Activated naive CD4-positive, alpha-beta T cell treated with anti-CD3 and anti-CD28 coated beads, Interleukin-2, amount 10 ng/mL, durations not matched to agents 7 days and 5 days (primary cell): ENCODE measurements at regions not wholly inside any gene's neighbourhood (a gene's known extent, or its start where the extent isn't known, plus 50 kb on each side); places are given as distances from the start of the nearest gene placed in this dataset.

Source experiments
- CTCF ChIA-PET: fragments of 350-600 bp; sonication (Branson Sonifier 250); formaldehyde crosslinking; loops from one replicate; lab custom pipeline; 2021; ENCODE audit warnings: antibody characterized with exemption; lab: Charles Lee
- DNase-seq: peaks from one replicate; pipeline ENCODE4 v3.0.0-alpha.2; 2020
- H3K27ac Mint-ChIP-seq: one replicate; pipeline ENCODE4 v1.8.0; 2021; ENCODE audit warnings: mild to moderate bottlenecking, moderate library complexity, mixed read lengths
- H3K27me3 Mint-ChIP-seq: one replicate; pipeline ENCODE4 v1.8.0; 2021; ENCODE audit warnings: mild to moderate bottlenecking, mixed read lengths
- H3K36me3 Mint-ChIP-seq: one replicate; pipeline ENCODE4 v1.8.0; 2021; ENCODE audit warnings: mixed read lengths
- H3K4me1 Mint-ChIP-seq: one replicate; pipeline ENCODE4 v1.8.0; 2021; ENCODE audit warnings: mixed read lengths
- H3K4me3 Mint-ChIP-seq: one replicate; pipeline ENCODE4 v1.8.0; 2021; ENCODE audit warnings: mild to moderate bottlenecking, moderate library complexity, mixed read lengths
- H3K9me3 Mint-ChIP-seq: one replicate; pipeline ENCODE4 v1.8.0; 2021; ENCODE audit warnings: mixed read lengths

DNA sequence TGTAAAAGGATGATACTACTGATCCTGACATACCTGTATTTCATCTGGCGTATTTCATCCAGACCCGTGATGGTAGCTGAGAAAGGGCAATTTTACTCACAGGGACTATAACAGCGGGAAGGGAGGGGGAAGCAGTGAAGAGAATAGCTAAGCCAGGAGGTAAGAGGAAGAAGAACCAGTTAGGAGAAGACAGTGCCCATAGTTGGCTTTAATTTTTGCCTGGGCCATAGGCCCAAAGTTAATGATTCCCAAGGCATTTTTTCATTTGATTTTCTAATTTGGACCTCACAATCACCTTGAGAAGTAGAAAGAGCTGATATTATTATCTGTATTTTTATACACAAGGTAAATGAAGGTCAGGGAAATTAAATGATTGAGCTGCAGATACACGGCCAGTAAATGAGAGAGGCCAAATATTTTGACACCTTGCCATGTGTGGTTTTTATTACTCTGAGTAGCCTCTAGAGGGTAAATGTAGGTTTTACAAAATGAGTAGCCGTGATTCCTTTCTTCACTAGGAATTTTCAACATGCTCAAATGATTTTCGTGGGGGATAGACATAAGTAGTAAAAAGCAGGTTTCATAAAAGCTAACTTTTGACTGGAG lies 382.2 kb downstream of the FUT8 start:
- H3K4me1 Mint-ChIP-seq: no peaks in the 10 kb centered on the region
- no peak overlapping the region for H3K27ac Mint-ChIP-seq
- DNase-seq: no peak
- peaks cover 21% of the 10 kb centered on the region for H3K27me3 Mint-ChIP-seq
- no peaks in the 10 kb centered on the region for H3K9me3 Mint-ChIP-seq
- no peak overlapping the region for H3K4me3 Mint-ChIP-seq
- CTCF ChIA-PET: interaction anchor here (1.0 to 1.7 kb wide), 2 partner anchors 8 to 10 kb away, joined by 3 read pairs; no protein-coding TSS in a partner anchor
- no peaks in the 10 kb centered on the region for H3K36me3 Mint-ChIP-seq

DNA sequence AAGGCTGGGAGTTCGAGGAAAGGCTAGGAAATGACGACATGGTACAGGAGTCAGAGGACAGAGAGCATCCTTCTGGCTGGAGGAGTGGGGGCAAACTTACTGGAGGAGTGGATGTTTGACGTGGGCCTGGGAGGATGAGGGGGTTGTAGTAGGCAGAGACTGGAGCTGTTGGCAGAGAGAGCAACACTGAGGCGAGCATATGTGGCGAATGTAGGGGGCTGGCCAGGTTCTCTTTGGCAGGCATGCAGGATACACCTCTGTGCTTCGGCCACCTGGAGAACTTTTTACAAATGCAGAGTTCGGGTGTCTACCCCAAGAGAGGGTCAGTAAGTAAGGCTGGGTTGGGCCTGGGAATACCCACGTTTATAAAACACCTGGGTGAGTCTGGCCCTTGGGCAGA lies 385.7 kb downstream of the FUT8 start:
- H3K27me3 Mint-ChIP-seq: peaks cover 21% of the 10 kb centered on the region
- H3K27ac Mint-ChIP-seq: no peak overlapping the region
- H3K36me3 Mint-ChIP-seq: no peaks in the 10 kb centered on the region
- no peak for DNase-seq
- H3K4me1 Mint-ChIP-seq: no peaks in the 10 kb centered on the region
- no peak overlapping the region for H3K4me3 Mint-ChIP-seq
- CTCF ChIA-PET: interaction anchor here (1.4 kb wide), 1 partner anchor 26 kb away, joined by 4 read pairs; no protein-coding TSS in a partner anchor
- no peaks in the 10 kb centered on the region for H3K9me3 Mint-ChIP-seq

DNA sequence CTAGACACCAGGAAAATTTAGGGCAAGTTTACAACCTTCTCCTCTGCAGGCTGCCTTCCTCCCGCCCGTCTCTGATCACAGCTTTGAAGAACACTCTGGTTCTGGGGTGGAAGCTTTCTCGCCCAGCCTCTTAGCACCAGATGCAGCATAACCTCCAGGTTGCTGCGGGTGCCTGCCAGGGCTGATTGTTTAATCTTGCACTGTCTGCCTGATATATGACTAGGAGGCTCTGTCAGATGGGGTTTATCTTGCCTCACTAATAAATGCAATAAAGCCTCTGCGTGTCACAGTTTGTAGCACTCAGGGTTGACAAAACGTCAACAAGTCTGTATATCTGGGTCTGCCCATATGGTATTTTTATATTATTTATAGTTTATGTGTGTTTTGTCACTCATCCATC lies 388.2 kb downstream of the FUT8 start:
- Mint-ChIP-seq H3K27ac (no peak overlapping the region), H3K4me1 (no peaks in the 10 kb centered on the region), H3K36me3 (no peaks in the 10 kb centered on the region), H3K4me3 (no peak overlapping the region), H3K9me3 (no peaks in the 10 kb centered on the region), H3K27me3 (peaks cover 20% of the 10 kb centered on the region)
- CTCF ChIA-PET: no interaction called here
- no peak for DNase-seq

DNA sequence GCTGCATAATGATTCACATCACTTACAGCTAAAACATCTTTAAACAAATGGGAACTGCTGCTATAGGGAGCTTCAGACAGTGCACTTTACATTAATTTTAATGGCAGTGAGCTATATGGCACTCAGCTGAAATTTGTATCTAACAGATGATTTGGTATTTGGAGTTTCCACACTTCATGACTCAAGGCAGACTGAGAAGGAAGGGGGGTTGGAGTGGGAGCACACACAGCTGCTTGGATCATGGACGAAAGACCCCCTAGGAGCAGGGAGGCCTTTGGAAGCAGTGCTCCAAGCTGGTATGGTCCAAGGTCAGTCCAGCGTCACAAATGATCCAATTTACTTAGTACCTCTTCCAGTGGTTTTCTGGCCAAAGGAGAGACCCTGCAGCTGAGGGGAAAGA lies 389.7 kb downstream of the FUT8 start:
- Mint-ChIP-seq H3K9me3 (no peaks in the 10 kb centered on the region), H3K27ac (no peak overlapping the region), H3K36me3 (no peaks in the 10 kb centered on the region), H3K27me3 (peaks cover 12% of the 10 kb centered on the region), H3K4me3 (no peak overlapping the region), H3K4me1 (no peaks in the 10 kb centered on the region)
- DNase-seq: no peak
- CTCF ChIA-PET: interaction anchor here (1.1 to 1.2 kb wide), 2 partner anchors 22 to 387 kb away, joined by 3 read pairs; no protein-coding TSS in a partner anchor

DNA sequence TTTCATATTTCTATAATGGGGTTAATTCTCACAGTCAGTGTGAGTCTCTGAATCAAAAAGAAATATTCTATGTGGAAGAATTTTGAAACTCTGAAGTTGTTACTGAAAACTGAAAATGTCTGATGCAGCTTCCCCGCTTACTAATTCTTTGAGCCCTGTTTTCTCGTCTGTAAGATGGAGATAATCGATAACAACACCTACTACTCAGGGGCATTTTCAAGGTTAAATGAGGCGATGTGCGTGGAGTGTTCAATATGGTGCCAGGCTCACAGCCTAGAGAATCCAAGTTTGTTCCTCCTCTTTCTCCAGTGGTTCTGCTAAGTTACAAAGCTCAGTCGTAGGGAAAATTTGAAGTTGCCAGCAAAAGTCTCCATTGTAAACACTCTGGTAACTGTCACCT lies 391.4 kb downstream of the FUT8 start:
- H3K4me3 Mint-ChIP-seq: no peak overlapping the region
- CTCF ChIA-PET: no interaction called here
- no peaks in the 10 kb centered on the region for H3K36me3 Mint-ChIP-seq
- H3K27me3 Mint-ChIP-seq: peaks cover 4% of the 10 kb centered on the region
- H3K4me1 Mint-ChIP-seq: no peaks in the 10 kb centered on the region
- DNase-seq: no peak
- H3K9me3 Mint-ChIP-seq: no peaks in the 10 kb centered on the region
- no peak overlapping the region for H3K27ac Mint-ChIP-seq

DNA sequence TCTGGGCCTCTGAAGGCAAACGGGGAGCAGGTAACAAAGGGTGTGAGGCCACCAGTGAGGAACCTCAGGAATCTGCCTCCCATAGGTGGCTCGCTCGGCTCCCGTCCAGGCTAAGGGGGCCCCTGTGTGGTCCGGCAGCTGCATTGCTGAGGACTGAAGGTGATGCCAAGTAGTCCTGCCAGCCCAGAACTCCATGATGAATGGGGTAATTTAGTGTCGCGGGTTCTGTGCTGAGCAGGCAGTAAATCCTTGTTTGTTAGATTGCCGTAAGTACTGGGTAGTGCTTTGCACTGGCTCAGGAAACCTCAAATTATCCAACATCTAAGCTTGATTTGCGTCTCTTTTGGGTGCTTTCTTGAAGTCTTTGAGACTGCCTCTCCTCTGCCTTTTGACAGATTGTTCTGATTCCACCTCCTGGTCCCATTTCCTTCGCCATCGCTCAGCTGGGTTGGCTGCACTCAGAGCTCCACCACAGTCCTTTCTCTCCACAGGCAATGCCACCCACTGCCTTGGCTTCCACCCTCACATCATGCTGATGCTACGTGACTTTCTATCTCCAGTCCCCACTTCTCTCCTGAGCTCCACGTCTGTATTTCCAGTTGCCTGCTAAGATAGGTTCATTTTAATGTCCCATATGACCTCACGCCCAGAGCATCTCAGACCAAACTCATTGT lies 392.0 kb downstream of the FUT8 start:
- Mint-ChIP-seq H3K4me3 (no peak overlapping the region), H3K9me3 (no peaks in the 10 kb centered on the region), H3K27me3 (no peaks in the 10 kb centered on the region), H3K4me1 (no peaks in the 10 kb centered on the region), H3K36me3 (no peaks in the 10 kb centered on the region), H3K27ac (no peak overlapping the region)
- no peak for DNase-seq
- CTCF ChIA-PET: interaction anchor here (1.1 kb wide), 1 partner anchor 9 kb away, joined by 3 read pairs; no protein-coding TSS in a partner anchor

DNA sequence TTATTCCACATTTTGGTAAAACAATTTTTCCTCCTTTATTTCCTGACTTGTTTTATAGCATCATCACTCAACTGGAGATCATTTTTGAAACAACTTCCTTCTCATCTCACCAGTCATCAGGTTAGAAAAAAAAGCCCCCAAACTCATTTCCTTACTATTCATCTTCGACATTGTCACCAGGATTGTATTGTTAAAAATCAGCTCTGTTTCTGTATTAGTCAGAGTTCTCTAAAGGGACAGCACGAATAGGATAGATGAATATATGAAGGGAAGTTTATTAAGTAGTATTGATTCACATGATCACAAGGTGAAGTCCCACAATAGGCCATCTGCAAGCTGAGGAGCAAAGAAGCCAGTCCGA lies 392.6 kb downstream of the FUT8 start:
- CTCF ChIA-PET: interaction anchor here (1.1 kb wide), 1 partner anchor 10 kb away, joined by 3 read pairs; no protein-coding TSS in a partner anchor
- no peaks in the 10 kb centered on the region for H3K36me3 Mint-ChIP-seq
- no peak for DNase-seq
- H3K4me3 Mint-ChIP-seq: no peak overlapping the region
- no peaks in the 10 kb centered on the region for H3K27me3 Mint-ChIP-seq
- H3K4me1 Mint-ChIP-seq: no peaks in the 10 kb centered on the region
- no peak overlapping the region for H3K27ac Mint-ChIP-seq
- H3K9me3 Mint-ChIP-seq: peaks cover 3% of the 10 kb centered on the region

DNA sequence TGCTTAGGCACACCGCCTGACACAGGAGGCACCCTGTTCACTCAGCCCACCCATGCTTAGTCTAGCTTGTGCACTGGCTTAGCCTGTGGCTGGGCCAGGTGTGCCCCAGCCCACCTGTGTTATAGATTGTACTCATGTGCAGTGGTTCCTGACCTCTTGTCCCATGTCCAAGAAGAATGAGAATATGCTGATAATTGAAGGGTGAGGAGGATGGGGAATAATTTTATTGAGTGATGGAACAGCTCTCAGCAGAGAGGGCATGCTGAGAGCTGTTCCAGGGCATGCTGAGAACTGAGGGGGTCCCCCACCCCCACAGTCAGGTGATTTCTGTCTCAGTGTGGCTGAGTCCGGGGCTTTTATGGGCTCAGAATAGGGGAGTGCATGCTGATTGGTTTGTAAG lies 395.9 kb downstream of the FUT8 start:
- peaks cover 7% of the 10 kb centered on the region for H3K9me3 Mint-ChIP-seq
- no peak for DNase-seq
- H3K27me3 Mint-ChIP-seq: peaks cover 5% of the 10 kb centered on the region
- CTCF ChIA-PET: no interaction called here
- H3K4me1 Mint-ChIP-seq: no peaks in the 10 kb centered on the region
- no peak overlapping the region for H3K27ac Mint-ChIP-seq
- no peaks in the 10 kb centered on the region for H3K36me3 Mint-ChIP-seq
- no peak overlapping the region for H3K4me3 Mint-ChIP-seq

DNA sequence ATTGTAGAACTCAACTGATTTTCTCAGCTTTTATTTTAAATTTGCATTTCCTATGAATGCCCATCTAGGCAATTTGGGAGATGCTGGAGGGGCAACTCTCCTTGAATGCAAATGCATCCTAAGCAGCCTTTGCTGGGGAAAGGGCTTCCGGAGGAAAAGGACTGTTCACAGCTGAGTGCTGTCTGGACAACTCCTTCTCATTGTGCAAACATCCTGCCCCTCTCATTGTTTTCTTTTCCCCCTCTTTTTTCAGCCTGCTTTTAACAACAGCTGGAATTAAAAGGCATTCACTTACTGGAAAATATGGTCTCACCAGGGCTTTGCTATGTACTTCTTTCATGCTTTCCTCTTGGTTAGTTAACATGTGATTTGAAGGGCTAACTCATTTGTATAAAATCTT lies 397.8 kb downstream of the FUT8 start:
- Mint-ChIP-seq H3K4me3 (no peak overlapping the region), H3K36me3 (no peaks in the 10 kb centered on the region), H3K4me1 (peaks cover 4% of the 10 kb centered on the region), H3K27ac (no peak overlapping the region), H3K27me3 (peaks cover 5% of the 10 kb centered on the region), H3K9me3 (peaks cover 7% of the 10 kb centered on the region)
- CTCF ChIA-PET: interaction anchor here (1.7 to 3.7 kb wide), 2 partner anchors 14 to 148 kb away, joined by 3 to 13 read pairs; no protein-coding TSS in a partner anchor
- no peak for DNase-seq

DNA sequence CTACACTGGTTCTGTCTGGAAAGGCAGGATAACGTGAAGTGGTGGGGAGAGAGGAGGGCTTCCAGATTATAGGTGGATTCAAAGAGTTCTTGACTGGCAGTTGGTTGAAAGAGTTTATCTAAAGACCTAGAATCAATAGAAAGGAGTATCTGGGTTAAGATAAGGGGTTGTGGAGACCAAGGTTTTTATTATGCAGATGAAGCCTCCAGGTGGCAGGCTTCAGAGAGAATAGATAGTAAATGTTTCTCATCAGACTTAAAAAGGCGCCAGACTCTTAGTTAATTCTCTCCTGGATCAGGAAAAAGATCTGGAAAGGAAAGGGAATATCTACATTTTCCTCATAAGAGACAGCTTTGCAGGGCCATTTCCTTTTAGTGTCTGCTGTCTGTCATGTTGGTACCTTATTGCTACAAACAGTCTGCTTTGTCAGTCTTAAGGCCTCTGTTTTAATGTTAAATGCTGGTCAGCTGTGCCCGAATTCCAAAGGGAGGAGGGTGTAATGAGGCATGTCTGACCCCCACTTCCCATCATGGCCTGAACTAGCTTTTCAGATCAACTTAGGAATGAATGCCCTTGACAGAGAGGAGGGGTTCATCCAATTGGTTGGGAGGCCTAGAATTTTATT lies 401.3 kb downstream of the FUT8 start:
- Mint-ChIP-seq H3K4me3 (no peak overlapping the region), H3K27me3 (peaks cover 5% of the 10 kb centered on the region), H3K27ac (no peak overlapping the region), H3K36me3 (no peaks in the 10 kb centered on the region), H3K9me3 (peaks cover 7% of the 10 kb centered on the region), H3K4me1 (peaks cover 4% of the 10 kb centered on the region)
- DNase-seq: no peak
- CTCF ChIA-PET: interaction anchor here (0.9 to 1.2 kb wide), 3 partner anchors 10 to 650 kb away, joined by 3 to 5 read pairs (median 3); no protein-coding TSS in a partner anchor

DNA sequence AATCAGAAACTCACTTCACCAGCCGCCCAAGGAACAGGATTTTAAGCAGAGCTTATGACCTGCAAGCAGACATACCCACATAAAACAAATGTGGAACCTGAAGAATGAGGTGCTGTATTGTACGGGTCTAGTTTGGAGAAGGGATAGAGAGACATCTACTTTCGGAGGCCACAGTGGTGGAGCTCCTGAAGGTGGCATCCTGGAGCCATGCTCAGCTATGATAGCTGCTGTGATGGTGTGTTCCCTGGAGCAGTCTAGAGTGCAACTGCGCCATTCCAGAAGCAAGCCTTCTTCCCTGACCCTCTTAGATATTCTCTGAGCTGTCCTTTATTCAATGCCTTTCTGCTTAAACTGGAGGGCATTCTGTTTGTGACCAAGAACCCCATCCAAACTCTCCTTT lies 402.6 kb downstream of the FUT8 start:
- Mint-ChIP-seq H3K27ac (no peak overlapping the region), H3K9me3 (peaks cover 4% of the 10 kb centered on the region), H3K36me3 (no peaks in the 10 kb centered on the region), H3K27me3 (peaks cover 5% of the 10 kb centered on the region), H3K4me3 (no peak overlapping the region), H3K4me1 (peaks cover 4% of the 10 kb centered on the region)
- CTCF ChIA-PET: interaction anchor here (0.7 to 2.4 kb wide), 9 partner anchors 10 to 651 kb away, joined by 3 to 10 read pairs (median 3); no protein-coding TSS in a partner anchor
- DNase-seq: peak; percentile 28

DNA sequence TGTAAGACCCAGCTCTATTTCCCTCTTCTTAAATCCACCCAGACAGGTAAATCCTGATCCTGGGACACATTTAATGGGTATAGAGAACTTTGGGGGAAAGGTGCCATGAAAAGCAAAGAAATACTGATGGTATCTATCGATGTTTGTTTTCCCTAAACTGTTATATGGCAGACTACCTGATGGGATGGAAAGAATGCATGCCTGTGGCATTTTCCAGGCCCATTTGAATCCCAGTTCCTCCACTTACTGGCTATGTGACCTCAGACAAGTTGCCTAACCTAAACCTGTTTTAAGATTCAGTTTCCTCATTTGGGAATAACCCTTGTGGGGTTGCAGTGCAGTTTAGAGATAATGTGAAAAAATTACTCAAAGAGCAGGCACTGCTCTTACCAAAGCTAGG lies 404.5 kb downstream of the FUT8 start:
- no peak overlapping the region for H3K27ac Mint-ChIP-seq
- H3K36me3 Mint-ChIP-seq: no peaks in the 10 kb centered on the region
- no peak for DNase-seq
- no peak overlapping the region for H3K4me3 Mint-ChIP-seq
- CTCF ChIA-PET: interaction anchor here (1.0 to 1.9 kb wide), 2 partner anchors 142 to 402 kb away, joined by 3 to 6 read pairs; no protein-coding TSS in a partner anchor
- H3K9me3 Mint-ChIP-seq: no peaks in the 10 kb centered on the region
- peaks cover 9% of the 10 kb centered on the region for H3K4me1 Mint-ChIP-seq
- no peaks in the 10 kb centered on the region for H3K27me3 Mint-ChIP-seq

DNA sequence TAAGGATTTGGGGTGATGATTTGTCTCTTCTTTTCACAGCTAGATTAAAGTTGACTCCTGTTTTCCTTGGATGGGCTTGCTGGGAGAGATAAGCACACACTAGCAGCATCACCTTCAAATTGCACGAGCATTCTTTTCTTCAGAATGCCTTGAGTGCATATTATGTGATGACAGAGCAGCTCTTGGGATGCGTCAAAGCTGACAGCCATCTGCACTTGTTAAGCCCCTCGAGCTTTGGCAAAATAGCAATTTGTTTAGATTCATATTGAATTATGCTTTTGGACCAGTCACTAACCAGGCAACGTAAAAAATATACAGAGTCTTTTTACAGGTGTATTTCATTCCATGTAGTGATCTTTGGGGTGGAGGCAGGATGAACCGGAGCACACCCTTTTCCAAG lies 407.0 kb downstream of the FUT8 start:
- Mint-ChIP-seq H3K27ac (no peak overlapping the region), H3K4me1 (peaks cover 13% of the 10 kb centered on the region), H3K36me3 (no peaks in the 10 kb centered on the region), H3K27me3 (no peaks in the 10 kb centered on the region), H3K9me3 (no peaks in the 10 kb centered on the region), H3K4me3 (no peak overlapping the region)
- no peak for DNase-seq
- CTCF ChIA-PET: interaction anchor here (2.5 kb wide), 1 partner anchor 404 kb away, joined by 9 read pairs; no protein-coding TSS in a partner anchor

DNA sequence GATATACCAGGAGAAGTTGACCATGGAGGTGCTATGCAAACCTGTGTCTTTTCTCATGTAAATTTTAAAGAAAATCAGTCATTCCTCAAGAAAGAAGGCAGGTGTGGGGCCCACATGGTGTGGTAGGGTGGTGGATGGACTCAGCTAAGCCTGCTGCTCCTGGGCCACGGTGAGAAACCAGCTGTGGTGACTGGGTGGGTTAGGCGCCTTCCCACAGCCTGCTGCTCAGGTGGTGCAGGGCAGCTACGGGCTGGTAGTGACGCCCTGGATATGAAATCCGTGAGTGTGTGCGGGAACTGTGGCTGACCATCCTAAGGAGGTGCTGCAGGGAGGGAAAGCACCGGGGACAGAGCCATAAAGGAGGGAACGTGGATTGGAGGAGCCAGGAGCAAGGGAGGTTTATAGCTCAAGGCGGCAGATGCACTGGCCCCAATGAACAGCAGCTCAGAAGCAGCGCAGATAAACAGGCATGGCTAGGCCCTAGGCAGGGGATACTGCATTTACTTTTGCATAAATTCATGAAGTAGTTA lies 408.8 kb downstream of the FUT8 start:
- Mint-ChIP-seq H3K4me1 (peaks cover 24% of the 10 kb centered on the region), H3K27ac (no peak overlapping the region), H3K4me3 (no peak overlapping the region), H3K9me3 (no peaks in the 10 kb centered on the region), H3K27me3 (peaks cover 3% of the 10 kb centered on the region), H3K36me3 (no peaks in the 10 kb centered on the region)
- no peak for DNase-seq
- CTCF ChIA-PET: interaction anchor here (1.4 to 6.0 kb wide), 4 partner anchors 11 to 657 kb away, joined by 3 to 47 read pairs (median 8); no protein-coding TSS in a partner anchor
